H9 (cell line): ENCODE measurements at regions not wholly inside any gene's neighbourhood (a gene's known extent, or its start where the extent isn't known, plus 50 kb on each side); places are given as distances from the start of the nearest gene placed in this dataset.

Experiments
- DNase-seq: peaks from one replicate; pipeline ENCODE4 v3.0.0-alpha.2; 2017
- H2AFZ ChIP-seq: one replicate; pipeline ENCODE4 v1.6.1; 2013; ENCODE audit warnings: mild to moderate bottlenecking, low read length, control low read depth, moderate library complexity
- H2AK5ac ChIP-seq: 2 replicates; pipeline ENCODE4 v1.6.1; 2013; ENCODE audit warnings: low read length, control low read depth, mixed read lengths; ENCODE audit not compliant: insufficient read length
- H2BK120ac ChIP-seq: one replicate; pipeline ENCODE4 v1.6.1; 2013; ENCODE audit warnings: low read depth, mild to moderate bottlenecking, low read length, control low read depth, inconsistent platforms; ENCODE audit not compliant: poor library complexity, severe bottlenecking
- H2BK12ac ChIP-seq: 2 replicates; pipeline ENCODE4 v1.6.1; 2013; ENCODE audit warnings: low read length, control low read depth, mixed read lengths, low read depth; ENCODE audit not compliant: insufficient read length
- H2BK15ac ChIP-seq: 2 replicates; pipeline ENCODE4 v1.6.1; 2013; ENCODE audit warnings: low read depth, low read length, control low read depth
- H2BK20ac ChIP-seq: one replicate; pipeline ENCODE4 v1.6.1; 2013; ENCODE audit warnings: low read depth, mild to moderate bottlenecking, low read length, control low read depth, inconsistent platforms; ENCODE audit not compliant: poor library complexity, severe bottlenecking
- H2BK5ac ChIP-seq: 2 replicates; pipeline ENCODE4 v1.6.1; 2013; ENCODE audit warnings: low read length, control low read depth, mixed read lengths; ENCODE audit not compliant: insufficient read length
- H3K14ac ChIP-seq: 2 replicates; pipeline ENCODE4 v1.6.1; 2013; ENCODE audit warnings: low read length, control low read depth; ENCODE audit not compliant: insufficient read depth
- H3K18ac ChIP-seq: 2 replicates; pipeline ENCODE4 v1.6.1; 2013; ENCODE audit warnings: low read depth, mild to moderate bottlenecking, mixed read lengths, low read length, control low read depth; ENCODE audit not compliant: insufficient read length
- H3K23ac ChIP-seq: 2 replicates; pipeline ENCODE4 v1.6.1; 2013; ENCODE audit warnings: low read length, control low read depth, mixed read lengths, low read depth; ENCODE audit not compliant: insufficient read length
- H3K23me2 ChIP-seq: 2 replicates; pipeline ENCODE4 v1.6.1; 2013; ENCODE audit warnings: low read depth, mild to moderate bottlenecking, mixed read lengths, low read length, control low read depth; ENCODE audit not compliant: insufficient read length, poor library complexity, severe bottlenecking
- H3K27ac ChIP-seq: 2 replicates; pipeline ENCODE4 v1.5.1; 2013; ENCODE audit warnings: low read length, control low read depth, mixed read lengths, low read depth; ENCODE audit not compliant: insufficient read length
- H3K27me3 ChIP-seq: 2 replicates; pipeline ENCODE4 v1.6.1; 2013; ENCODE audit warnings: low read length, control low read depth, inconsistent platforms; ENCODE audit not compliant: insufficient read depth
- H3K4ac ChIP-seq: 2 replicates; pipeline ENCODE4 v1.6.1; 2013; ENCODE audit warnings: low read depth, mild to moderate bottlenecking, control low read depth, inconsistent platforms, low read length, moderate library complexity
- H3K4me1 ChIP-seq: 2 replicates; pipeline ENCODE4 v1.6.1; 2013; ENCODE audit warnings: low read length, control low read depth, inconsistent platforms; ENCODE audit not compliant: insufficient read depth
- H3K4me2 ChIP-seq: 2 replicates; pipeline ENCODE4 v1.6.1; 2013; ENCODE audit warnings: low read length, control low read depth, mixed read lengths; ENCODE audit not compliant: insufficient read length, insufficient read depth
- H3K56ac ChIP-seq: 2 replicates; pipeline ENCODE4 v1.6.1; 2013; ENCODE audit warnings: low read depth, mild to moderate bottlenecking, mixed read lengths, low read length, control low read depth; ENCODE audit not compliant: insufficient read length
- H3K79me1 ChIP-seq: 2 replicates; pipeline ENCODE4 v1.6.1; 2013; ENCODE audit warnings: low read depth, mild to moderate bottlenecking, moderate library complexity, low read length, control low read depth, inconsistent platforms; ENCODE audit not compliant: insufficient read depth, poor library complexity, severe bottlenecking
- H3K79me2 ChIP-seq: 2 replicates; pipeline ENCODE4 v1.6.1; 2013; ENCODE audit warnings: low read length, control low read depth, inconsistent platforms; ENCODE audit not compliant: insufficient read depth
- H3K9ac ChIP-seq: 2 replicates; pipeline ENCODE4 v1.6.1; 2013; ENCODE audit warnings: low read length, control low read depth, mixed read lengths; ENCODE audit not compliant: insufficient read length; ENCODE audit errors: extremely low read depth
- H3K9me3 ChIP-seq: one replicate; pipeline ENCODE4 v1.6.1; 2013; ENCODE audit warnings: low read depth, low read length, inconsistent platforms; ENCODE audit not compliant: control insufficient read depth
- H3T11ph ChIP-seq: one replicate; pipeline ENCODE4 v1.6.1; 2013; ENCODE audit warnings: mild to moderate bottlenecking, low read length, control low read depth, inconsistent platforms
- H4K20me1 ChIP-seq: one replicate; pipeline ENCODE4 v1.6.1; 2013; ENCODE audit not compliant: control insufficient read depth, insufficient read length, insufficient read depth
- H4K5ac ChIP-seq: 2 replicates; pipeline ENCODE4 v1.6.1; 2013; ENCODE audit warnings: low read depth, mild to moderate bottlenecking, mixed read lengths, low read length, control low read depth; ENCODE audit not compliant: insufficient read length
- H4K8ac ChIP-seq: replicated peaks from 2 replicates; pipeline ENCODE4 v1.6.1; 2013; ENCODE audit warnings: low read length, control low read depth, mixed read lengths, low read depth; ENCODE audit not compliant: insufficient read length
- H4K91ac ChIP-seq: 2 replicates; pipeline ENCODE4 v1.6.1; 2013; ENCODE audit warnings: low read depth, mild to moderate bottlenecking, moderate library complexity, mixed read lengths, low read length, control low read depth; ENCODE audit not compliant: insufficient read length
- H3K27ac Mint-ChIP-seq, 3 experiments: 2 replicates in 2 of 3; 3 replicates in 1 of 3; pipeline ENCODE4 v1.8.0; 2020 to 2021; ENCODE audit warnings: mixed read lengths in 3 of 3, mild to moderate bottlenecking in 1 of 3, moderate library complexity in 1 of 3
- H3K27me3 Mint-ChIP-seq: 2 replicates; pipeline ENCODE4 v1.8.0; 2021; ENCODE audit warnings: low read depth, mild to moderate bottlenecking, moderate library complexity, mixed read lengths
- H3K36me3 Mint-ChIP-seq, 3 experiments: 2 replicates in 2 of 3; 3 replicates in 1 of 3; pipeline ENCODE4 v1.8.0; 2020 to 2021; ENCODE audit warnings: low read depth in 3 of 3, mixed read lengths in 3 of 3; ENCODE audit not compliant: insufficient read depth in 1 of 3
- H3K4me1 Mint-ChIP-seq, 2 experiments: 2 replicates each; pipeline ENCODE4 v1.8.0; 2020; ENCODE audit warnings: mixed read lengths in 2 of 2
- H3K4me3 Mint-ChIP-seq, 2 experiments: 2 replicates in 1 of 2; 3 replicates in 1 of 2; pipeline ENCODE4 v1.8.0; 2020 to 2021; ENCODE audit warnings: mild to moderate bottlenecking in 2 of 2, mixed read lengths in 2 of 2, moderate library complexity in 1 of 2
- H3K9me3 Mint-ChIP-seq, 2 experiments: 2 replicates in 1 of 2; 3 replicates in 1 of 2; pipeline ENCODE4 v1.8.0; 2020; ENCODE audit warnings: mild to moderate bottlenecking in 2 of 2, mixed read lengths in 2 of 2, moderate library complexity in 1 of 2
- CTCF ChIP-seq: fragments of 200-600 bp; sonication (generic); conservative IDR thresholded peaks from 3 replicates; pipeline ENCODE4 v1.8.0; 2021; ENCODE audit warnings: antibody characterized with exemption, mild to moderate bottlenecking
- WGBS: extraction: QIAGEN DNeasy Blood & Tissue Kit; methylation state at CpG from one replicate; pipeline ENCODE4 v1.1.7; 2013; ENCODE audit warnings: missing lambda C conversion rate, low lambda C conversion rate, mixed read lengths; ENCODE audit not compliant: insufficient read length; ENCODE audit errors: extremely low coverage; 5-methylcytosine and 5-hydroxymethylcytosine counted together

- Histone ChIP-seq H3K14ac (no peak overlapping the region), H3K18ac (no peak overlapping the region)
Measured at GRCh38 chr11:107176148-107177105, 158.2 kb upstream of the GUCY1A2 start.

More at GRCh38 chr11:107176148-107177105, 158.2 kb upstream of the GUCY1A2 start:
- WGBS = no CpG with 5 or more reads among the region's 37 CpGs
- H3T11ph ChIP-seq = no peak overlapping the region
- no peak for TF ChIP-seq CTCF
- H4K8ac ChIP-seq = no peak overlapping the region
- DNase-seq = no peak
- no peaks in the 10 kb centered on the region for H3K9me3 ChIP-seq
- Mint-ChIP-seq H3K4me3 (no peak overlapping the region), H3K4me1 (peaks cover 10 to 11% of the 10 kb centered on the region in 2 experiments), H3K36me3 (peaks cover 0 to 5% (median 0%) of the 10 kb centered on the region in 3 experiments; a peak in 2 of 7 replicates), H3K27me3 (no peaks in the 10 kb centered on the region), H3K27ac (peak overlapping the region in 2 of 3 experiments; percentile 40 to 66; a peak in 2 of 7 replicates), H3K9me3 (no peaks in the 10 kb centered on the region)
- no peaks in the 10 kb centered on the region for H3K23me2 ChIP-seq
- H4K5ac ChIP-seq = no peak overlapping the region
- no peak overlapping the region for H3K4me2 ChIP-seq
- no peak overlapping the region for H3K23ac ChIP-seq
- no peak overlapping the region for H2BK120ac ChIP-seq
- no peak overlapping the region for H3K9ac ChIP-seq
- H3K79me2 ChIP-seq = no peaks in the 10 kb centered on the region
- H2BK15ac ChIP-seq = no peak overlapping the region
- no peak overlapping the region for H2AK5ac ChIP-seq
- H2BK12ac ChIP-seq = no peak overlapping the region
- no peaks in the 10 kb centered on the region for H3K27me3 ChIP-seq
- no peak overlapping the region for H2BK20ac ChIP-seq
- no peak overlapping the region for H3K27ac ChIP-seq
- H4K20me1 ChIP-seq = no peaks in the 10 kb centered on the region
- no peak overlapping the region for H3K56ac ChIP-seq
- H3K79me1 ChIP-seq = no peaks in the 10 kb centered on the region
- H2AFZ ChIP-seq = no peak overlapping the region
- H3K4ac ChIP-seq = no peak overlapping the region
- H4K91ac ChIP-seq = no peak overlapping the region
- H2BK5ac ChIP-seq = no peak overlapping the region
- no peaks in the 10 kb centered on the region; the same call in 1 of the 2 replicates for H3K4me1 ChIP-seq
